ENCODE measurements at regions not wholly inside any gene's neighbourhood (a gene's known extent, or its start where the extent isn't known, plus 50 kb on each side); places are given as distances from the start of the nearest gene placed in this dataset.
A peak's percentile ranks its signal among the peaks of the same experiment; 100 is the strongest.
"Not testable (repeated sequence)": the region's sequence is repeated elsewhere in the genome, so short reads cannot be mapped to it uniquely, and the experiment has no call there.

DNA sequence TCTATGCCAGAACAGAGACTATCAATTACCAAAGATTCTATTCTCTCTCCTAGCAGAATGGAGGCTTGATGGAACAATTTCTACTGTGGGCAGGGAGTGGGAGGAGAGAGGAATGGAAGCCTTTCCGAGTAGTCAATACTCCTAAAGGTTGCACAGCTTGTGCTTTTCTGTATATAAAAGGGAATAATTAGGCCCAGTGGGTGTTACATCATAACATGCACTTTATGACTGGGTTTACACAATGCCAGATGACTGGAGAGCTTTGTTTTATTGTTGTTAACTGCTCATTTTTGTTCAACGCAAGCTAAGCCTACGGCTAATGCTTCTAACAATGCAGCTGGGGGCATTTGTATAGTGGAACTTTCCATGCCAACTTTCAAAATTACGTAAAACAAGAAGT, 2237.9 kb upstream of the RAG2 start:
- DNase-seq: no peak
- no peaks in the 10 kb centered on the region for H3K9me3 ChIP-seq (ENCODE audit: control insufficient read depth, low read depth, low read length)
- H3K27ac ChIP-seq (ENCODE audit: low read length): no peak overlapping the region
- H3K4me3 ChIP-seq (ENCODE audit: low read length): no peak overlapping the region
- H3K4me1 ChIP-seq (ENCODE audit: control insufficient read depth, insufficient read depth, low read length): no peaks in the 10 kb centered on the region
- WGBS (ENCODE audit: insufficient coverage, low lambda C conversion rate): 86% methylated on average over 2 of the region's 4 CpGs
- no peaks in the 10 kb centered on the region for H3K27me3 ChIP-seq (ENCODE audit: control insufficient read depth, insufficient read depth, low read length)
- H3K36me3 ChIP-seq (ENCODE audit: control insufficient read depth, insufficient read depth, low read length): no peaks in the 10 kb centered on the region

DNA sequence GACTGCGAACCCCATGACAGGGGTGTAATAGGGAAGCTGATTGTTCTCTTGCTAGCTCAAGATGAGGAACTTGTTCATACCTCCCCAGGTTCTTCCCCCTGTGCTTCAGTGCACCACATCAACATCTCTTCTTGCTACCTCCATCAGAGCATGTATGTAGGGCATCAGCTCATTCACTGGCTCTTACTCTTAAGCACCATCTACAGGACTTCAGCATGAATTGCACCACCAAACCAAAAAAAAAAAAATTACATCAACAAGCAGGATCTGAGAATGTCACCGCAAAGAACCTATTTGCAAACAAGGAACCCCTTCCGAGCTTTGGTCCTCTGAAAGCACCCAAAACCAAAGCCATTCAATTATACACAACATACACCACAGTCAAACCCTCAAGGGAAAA, 2226.5 kb upstream of the RAG2 start:
- peaks cover 9% of the 10 kb centered on the region for H3K9me3 ChIP-seq (ENCODE audit: control insufficient read depth, low read depth, low read length)
- DNase-seq: no peak
- H3K4me1 ChIP-seq (ENCODE audit: control insufficient read depth, insufficient read depth, low read length): no peaks in the 10 kb centered on the region
- no peaks in the 10 kb centered on the region for H3K36me3 ChIP-seq (ENCODE audit: control insufficient read depth, insufficient read depth, low read length)
- no peak overlapping the region for H3K4me3 ChIP-seq (ENCODE audit: low read length)
- WGBS (ENCODE audit: insufficient coverage, low lambda C conversion rate): no CpG with 5 or more reads among the region's 3 CpGs
- H3K27ac ChIP-seq (ENCODE audit: low read length): no peak overlapping the region
- no peaks in the 10 kb centered on the region for H3K27me3 ChIP-seq (ENCODE audit: control insufficient read depth, insufficient read depth, low read length)

DNA sequence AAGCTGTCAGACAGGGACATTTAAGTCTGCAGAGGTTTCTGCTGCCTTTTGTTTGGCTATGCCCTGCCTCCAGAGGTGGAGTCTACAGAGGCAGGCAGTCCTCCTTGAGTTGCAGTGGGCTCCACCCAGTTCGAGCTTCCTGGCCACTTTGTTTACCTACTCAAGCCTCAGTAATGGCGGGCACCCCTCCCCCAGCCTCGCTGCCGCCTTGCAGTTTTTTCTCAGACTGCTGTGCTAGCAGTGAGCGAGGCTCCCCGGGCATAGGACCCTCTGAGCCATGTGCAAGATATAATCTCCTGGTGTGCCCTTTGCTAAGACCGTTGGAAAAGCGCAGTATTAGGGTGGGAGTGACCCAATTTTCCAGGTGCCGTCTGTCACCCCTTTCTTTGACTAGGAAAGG, 2223.8 kb upstream of the RAG2 start:
- H3K4me3 ChIP-seq (ENCODE audit: low read length); H3K27ac ChIP-seq (ENCODE audit: low read length); H3K9me3 ChIP-seq (ENCODE audit: control insufficient read depth, low read depth, low read length); H3K36me3 ChIP-seq (ENCODE audit: control insufficient read depth, insufficient read depth, low read length); DNase-seq; H3K27me3 ChIP-seq (ENCODE audit: control insufficient read depth, insufficient read depth, low read length); H3K4me1 ChIP-seq (ENCODE audit: control insufficient read depth, insufficient read depth, low read length): not testable (repeated sequence)
- no CpG with 5 or more reads among the region's 9 CpGs for WGBS (ENCODE audit: insufficient coverage, low lambda C conversion rate)

DNA sequence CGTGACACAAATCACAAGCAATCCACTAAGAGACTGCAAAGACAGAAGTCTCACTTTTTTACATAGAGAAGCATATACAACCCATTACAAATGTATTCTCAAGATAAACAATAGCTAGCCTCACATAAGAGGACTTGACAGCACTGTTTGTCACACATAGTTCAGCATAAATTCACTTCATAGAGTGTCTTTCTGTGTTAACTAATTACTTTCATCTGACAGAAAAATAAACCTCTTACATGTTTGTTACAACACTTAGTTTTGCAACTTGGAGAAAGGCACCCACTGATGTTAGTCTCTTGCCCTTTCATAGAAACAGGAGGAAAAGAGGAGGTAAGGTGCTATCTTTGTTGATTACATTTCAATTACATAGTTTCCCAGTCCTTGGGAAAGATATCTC, 2221.9 kb upstream of the RAG2 start:
- H3K4me1 ChIP-seq (ENCODE audit: control insufficient read depth, insufficient read depth, low read length): no peaks in the 10 kb centered on the region
- no peak overlapping the region for H3K27ac ChIP-seq (ENCODE audit: low read length)
- no peaks in the 10 kb centered on the region for H3K36me3 ChIP-seq (ENCODE audit: control insufficient read depth, insufficient read depth, low read length)
- no peaks in the 10 kb centered on the region for H3K27me3 ChIP-seq (ENCODE audit: control insufficient read depth, insufficient read depth, low read length)
- no peak for DNase-seq
- no peaks in the 10 kb centered on the region for H3K9me3 ChIP-seq (ENCODE audit: control insufficient read depth, low read depth, low read length)
- H3K4me3 ChIP-seq (ENCODE audit: low read length): no peak overlapping the region
- no CpG with 5 or more reads among the region's 1 CpG for WGBS (ENCODE audit: insufficient coverage, low lambda C conversion rate)

DNA sequence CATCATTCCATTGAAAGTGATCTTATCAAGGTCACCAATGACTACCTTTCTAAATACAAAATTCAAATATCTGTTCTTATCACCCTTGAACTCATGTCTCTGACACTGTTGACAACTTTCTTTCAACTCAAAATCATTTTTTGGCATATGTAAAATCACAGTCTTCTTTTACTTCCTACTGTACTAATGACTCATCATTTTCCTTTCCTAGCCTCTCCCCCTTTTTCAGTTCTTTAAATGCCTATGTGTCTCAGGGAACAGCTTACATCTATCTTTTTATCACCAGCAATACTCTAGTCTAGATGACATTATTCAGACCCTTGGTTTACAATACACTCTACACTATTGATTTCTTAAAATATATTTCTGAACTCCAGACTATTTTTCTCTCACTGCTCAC, 2220.7 kb upstream of the RAG2 start:
- Histone ChIP-seq H3K36me3 (ENCODE audit: control insufficient read depth, insufficient read depth, low read length) (no peaks in the 10 kb centered on the region), H3K4me1 (ENCODE audit: control insufficient read depth, insufficient read depth, low read length) (no peaks in the 10 kb centered on the region), H3K4me3 (ENCODE audit: low read length) (no peak overlapping the region), H3K9me3 (ENCODE audit: control insufficient read depth, low read depth, low read length) (no peaks in the 10 kb centered on the region), H3K27me3 (ENCODE audit: control insufficient read depth, insufficient read depth, low read length) (no peaks in the 10 kb centered on the region), H3K27ac (ENCODE audit: low read length) (no peak overlapping the region)
- no peak for DNase-seq

DNA sequence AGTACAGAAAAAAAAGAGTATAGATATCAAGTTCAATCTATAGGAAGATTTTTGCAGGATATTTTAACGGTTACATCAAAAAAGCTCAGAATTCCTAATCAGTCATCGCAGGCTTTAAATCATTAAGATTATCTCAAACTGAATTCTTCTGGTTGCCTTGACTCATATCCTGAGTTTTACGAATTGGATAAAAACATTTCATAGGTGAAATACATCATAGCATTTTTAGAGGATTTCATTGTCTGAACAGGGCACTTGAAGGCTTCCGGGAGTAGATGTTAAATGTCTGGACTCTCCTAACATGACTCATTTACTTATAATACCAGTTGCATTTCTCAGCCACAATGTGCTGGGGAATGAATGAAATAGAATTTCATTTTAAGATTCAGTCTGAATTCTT, 2216.6 kb upstream of the RAG2 start:
- no peak overlapping the region for H3K27ac ChIP-seq (ENCODE audit: low read length)
- no peaks in the 10 kb centered on the region for H3K36me3 ChIP-seq (ENCODE audit: control insufficient read depth, insufficient read depth, low read length)
- WGBS (ENCODE audit: insufficient coverage, low lambda C conversion rate): 92% methylated on average over 2 of the region's 4 CpGs

DNA sequence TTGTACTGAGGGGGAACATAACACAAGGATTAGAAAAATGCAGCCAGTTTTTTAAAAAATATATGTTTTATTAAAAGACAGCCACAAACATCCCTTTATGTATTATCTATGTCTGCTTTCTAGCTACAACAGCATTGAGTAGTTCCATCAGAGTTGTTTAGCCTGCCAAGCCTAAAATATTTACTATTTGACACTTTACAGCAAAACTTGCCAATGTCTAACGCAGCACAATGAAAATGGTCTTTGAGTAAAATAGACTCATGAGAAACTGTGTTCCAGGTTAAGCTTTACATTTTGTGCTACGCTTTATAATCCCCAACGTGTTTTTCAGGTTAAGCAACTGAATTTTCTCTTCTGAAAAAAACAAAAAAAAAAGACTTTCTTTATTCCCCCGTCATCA, 2211.5 kb upstream of the RAG2 start:
- H3K36me3 ChIP-seq (ENCODE audit: control insufficient read depth, insufficient read depth, low read length): no peaks in the 10 kb centered on the region
- no peaks in the 10 kb centered on the region for H3K4me1 ChIP-seq (ENCODE audit: control insufficient read depth, insufficient read depth, low read length)
- H3K4me3 ChIP-seq (ENCODE audit: low read length): no peak overlapping the region
- H3K27ac ChIP-seq (ENCODE audit: low read length): no peak overlapping the region
- DNase-seq: no peak
- H3K27me3 ChIP-seq (ENCODE audit: control insufficient read depth, insufficient read depth, low read length): no peaks in the 10 kb centered on the region
- WGBS (ENCODE audit: insufficient coverage, low lambda C conversion rate): 75% methylated on average over 3 of the region's 4 CpGs
- H3K9me3 ChIP-seq (ENCODE audit: control insufficient read depth, low read depth, low read length): no peaks in the 10 kb centered on the region

More for the DNA sequence above, 2216.6 kb upstream of the RAG2 start:
- Histone ChIP-seq H3K27me3 (ENCODE audit: control insufficient read depth, insufficient read depth, low read length) (no peaks in the 10 kb centered on the region), H3K9me3 (ENCODE audit: control insufficient read depth, low read depth, low read length) (no peaks in the 10 kb centered on the region), H3K4me3 (ENCODE audit: low read length) (no peak overlapping the region), H3K4me1 (ENCODE audit: control insufficient read depth, insufficient read depth, low read length) (no peaks in the 10 kb centered on the region)
- DNase-seq: no peak

DNA sequence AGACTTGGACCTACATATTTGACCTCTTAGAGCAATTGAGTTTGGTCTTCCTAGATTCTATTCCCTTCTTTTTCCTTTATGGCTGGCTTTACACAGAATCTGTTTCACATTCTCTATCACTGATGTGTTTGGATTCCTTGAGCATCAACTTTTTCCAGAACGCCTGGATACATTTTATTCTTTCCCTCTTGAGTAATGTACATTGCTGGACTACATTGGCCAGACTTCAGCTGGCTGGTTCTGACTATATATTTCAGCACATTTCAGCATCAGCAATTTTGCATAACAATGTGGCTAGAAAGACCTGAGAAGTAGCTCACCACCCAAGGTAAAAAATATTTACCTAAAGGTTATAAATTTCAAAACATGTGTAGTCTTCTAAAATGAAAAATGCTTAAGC, 2198.2 kb upstream of the RAG2 start:
- no peaks in the 10 kb centered on the region for H3K36me3 ChIP-seq (ENCODE audit: control insufficient read depth, insufficient read depth, low read length)
- no peaks in the 10 kb centered on the region for H3K9me3 ChIP-seq (ENCODE audit: control insufficient read depth, low read depth, low read length)
- no peaks in the 10 kb centered on the region for H3K4me1 ChIP-seq (ENCODE audit: control insufficient read depth, insufficient read depth, low read length)
- no peak for DNase-seq
- WGBS (ENCODE audit: insufficient coverage, low lambda C conversion rate): no CpG with 5 or more reads among the region's 1 CpG
- H3K27me3 ChIP-seq (ENCODE audit: control insufficient read depth, insufficient read depth, low read length): no peaks in the 10 kb centered on the region
- no peak overlapping the region for H3K27ac ChIP-seq (ENCODE audit: low read length)
- no peak overlapping the region for H3K4me3 ChIP-seq (ENCODE audit: low read length)

DNA sequence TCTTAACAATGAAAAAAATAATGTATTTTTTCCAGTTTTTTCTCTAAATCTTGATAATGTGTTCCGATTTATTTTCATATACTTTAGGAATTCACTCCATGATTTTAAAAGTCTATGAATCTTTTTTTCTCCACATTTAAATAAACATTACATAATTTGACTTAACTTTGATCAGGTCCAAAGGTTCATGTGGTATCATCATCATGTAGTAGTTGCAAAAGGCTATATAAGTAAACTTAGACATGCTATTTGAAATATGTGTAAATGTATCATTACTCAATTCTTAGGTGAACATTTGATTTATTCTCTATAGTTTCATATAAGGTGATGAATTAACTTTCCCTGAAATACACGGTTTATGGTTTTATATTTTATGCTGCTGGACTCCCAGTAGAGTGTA, 2197.0 kb upstream of the RAG2 start:
- no peak overlapping the region for H3K4me3 ChIP-seq (ENCODE audit: low read length)
- no peaks in the 10 kb centered on the region for H3K27me3 ChIP-seq (ENCODE audit: control insufficient read depth, insufficient read depth, low read length)
- WGBS (ENCODE audit: insufficient coverage, low lambda C conversion rate): 86% methylated on average over 1 of the region's 2 CpGs
- H3K9me3 ChIP-seq (ENCODE audit: control insufficient read depth, low read depth, low read length): no peaks in the 10 kb centered on the region
- peak in 1 of 2 donors; percentile 18 for DNase-seq
- no peak overlapping the region for H3K27ac ChIP-seq (ENCODE audit: low read length)
- no peaks in the 10 kb centered on the region for H3K36me3 ChIP-seq (ENCODE audit: control insufficient read depth, insufficient read depth, low read length)
- H3K4me1 ChIP-seq (ENCODE audit: control insufficient read depth, insufficient read depth, low read length): no peaks in the 10 kb centered on the region

DNA sequence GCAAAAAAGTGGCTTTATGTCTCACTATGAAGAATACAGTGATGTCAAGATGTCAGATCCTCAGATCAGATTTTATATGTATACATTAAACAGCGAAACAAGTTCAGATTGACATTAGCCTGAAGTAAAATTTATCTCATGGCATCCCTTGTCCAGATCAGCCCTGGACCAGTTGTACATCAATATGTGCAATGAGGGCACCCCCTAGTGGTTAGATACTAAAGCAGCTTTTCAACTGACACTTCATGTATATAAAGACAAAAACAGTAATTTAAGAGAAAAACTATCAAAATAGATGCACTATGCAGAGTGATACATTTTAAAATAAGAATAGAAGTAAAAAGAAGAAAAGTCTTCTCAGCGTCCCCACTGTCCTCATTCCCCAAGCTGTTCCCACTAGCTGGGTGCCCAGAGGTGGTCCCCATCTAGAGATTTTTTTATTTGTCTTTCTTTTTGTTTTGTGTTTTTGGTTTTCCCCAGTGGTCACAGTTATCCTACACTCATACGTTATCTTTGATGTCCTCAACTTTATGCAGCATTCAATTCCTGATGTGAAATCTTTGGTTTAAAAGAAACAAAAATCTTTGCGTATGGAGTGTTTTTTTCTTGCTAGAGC, 2193.4 kb upstream of the RAG2 start:
- Histone ChIP-seq H3K36me3 (ENCODE audit: control insufficient read depth, insufficient read depth, low read length) (no peaks in the 10 kb centered on the region), H3K27me3 (ENCODE audit: control insufficient read depth, insufficient read depth, low read length) (no peaks in the 10 kb centered on the region), H3K27ac (ENCODE audit: low read length) (no peak overlapping the region), H3K9me3 (ENCODE audit: control insufficient read depth, low read depth, low read length) (no peaks in the 10 kb centered on the region), H3K4me1 (ENCODE audit: control insufficient read depth, insufficient read depth, low read length) (no peaks in the 10 kb centered on the region), H3K4me3 (ENCODE audit: low read length) (no peak overlapping the region)
- WGBS (ENCODE audit: insufficient coverage, low lambda C conversion rate): 6% methylated on average over 2 of the region's 4 CpGs
- peak; percentile 23 to 42 for DNase-seq

DNA sequence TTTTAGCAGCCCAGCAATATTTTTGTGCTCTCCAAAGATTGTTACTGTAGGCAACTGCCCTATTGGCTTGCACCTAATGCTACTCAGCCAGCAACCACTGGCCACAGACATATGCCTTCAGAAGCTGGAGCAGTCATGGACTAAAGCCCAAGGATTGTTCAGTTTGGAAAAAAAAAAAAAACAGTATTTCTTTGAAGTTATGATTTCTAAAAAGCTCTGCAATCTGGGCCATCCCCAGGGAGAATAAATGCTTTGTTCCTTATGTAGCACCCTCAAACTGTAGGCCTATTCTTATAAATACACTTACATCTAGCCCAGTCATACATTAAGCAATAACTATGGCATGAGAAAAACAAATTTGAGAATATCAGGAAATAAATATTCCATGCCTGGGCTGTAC, 2190.5 kb upstream of the RAG2 start:
- DNase-seq: no peak
- H3K4me1 ChIP-seq (ENCODE audit: control insufficient read depth, insufficient read depth, low read length): no peaks in the 10 kb centered on the region
- no peak overlapping the region for H3K27ac ChIP-seq (ENCODE audit: low read length)
- H3K36me3 ChIP-seq (ENCODE audit: control insufficient read depth, insufficient read depth, low read length): no peaks in the 10 kb centered on the region
- no peaks in the 10 kb centered on the region for H3K27me3 ChIP-seq (ENCODE audit: control insufficient read depth, insufficient read depth, low read length)
- H3K4me3 ChIP-seq (ENCODE audit: low read length): no peak overlapping the region
- no peaks in the 10 kb centered on the region for H3K9me3 ChIP-seq (ENCODE audit: control insufficient read depth, low read depth, low read length)
